ENCODE measurements at regions not wholly inside any gene's neighbourhood (a gene's known extent, or its start where the extent isn't known, plus 50 kb on each side); places are given as distances from the start of the nearest gene placed in this dataset.
"Not testable (repeated sequence)": the region's sequence is repeated elsewhere in the genome, so short reads cannot be mapped to it uniquely, and the experiment has no call there.

DNA sequence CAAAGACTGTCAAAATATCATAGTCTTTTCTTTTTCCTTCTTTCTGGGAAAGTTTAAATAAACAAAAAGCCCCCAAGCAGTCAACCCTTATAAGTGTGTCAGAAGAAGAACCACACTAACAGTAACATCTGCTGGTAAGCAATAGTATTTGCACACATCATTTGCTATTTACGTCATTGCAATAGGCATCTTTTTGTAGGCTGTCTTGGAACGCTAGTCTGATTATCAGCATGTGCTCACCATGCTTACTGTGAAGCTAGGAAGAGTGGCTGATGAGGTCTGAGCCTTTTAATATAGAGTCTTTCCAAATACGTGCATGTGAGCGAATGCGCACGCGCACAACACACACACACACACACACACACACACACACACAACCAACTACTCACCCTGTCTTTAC, 599.0 kb upstream of the TPK1 start:
- ATAC-seq (no peak), DNase-seq (no peak)
- Histone ChIP-seq H3K4me1 (ENCODE audit: control insufficient read depth, insufficient read depth, low read length) (no peaks in the 10 kb centered on the region), H3K27me3 (ENCODE audit: control insufficient read depth, insufficient read depth, low read length) (no peaks in the 10 kb centered on the region), H3K4me3 (ENCODE audit: low read length) (no peak overlapping the region), H3K27ac (ENCODE audit: low read length) (no peak overlapping the region), H3K9me3 (ENCODE audit: control insufficient read depth, insufficient read depth, low read length) (peaks cover 5% of the 10 kb centered on the region), H3K36me3 (ENCODE audit: control insufficient read depth, insufficient read depth, low read length) (no peaks in the 10 kb centered on the region)
- H3K4me1 Mint-ChIP-seq, result no peaks in the 10 kb centered on the region
- peaks cover 16 to 22% of the 10 kb centered on the region in 2 donors for H3K9me3 Mint-ChIP-seq
- H3K27ac Mint-ChIP-seq, result no peak overlapping the region
- H3K36me3 Mint-ChIP-seq, result peaks cover 6% of the 10 kb centered on the region
- WGBS (ENCODE audit: insufficient coverage), result 83% methylated on average over 7 of the region's 7 CpGs
- no peaks in the 10 kb centered on the region for H3K27me3 Mint-ChIP-seq (ENCODE audit: low read depth in 2 of 2)
- intact Hi-C loops (cut with micrococcal nuclease), result no loop called here
- TF ChIP-seq, protein P1, sequence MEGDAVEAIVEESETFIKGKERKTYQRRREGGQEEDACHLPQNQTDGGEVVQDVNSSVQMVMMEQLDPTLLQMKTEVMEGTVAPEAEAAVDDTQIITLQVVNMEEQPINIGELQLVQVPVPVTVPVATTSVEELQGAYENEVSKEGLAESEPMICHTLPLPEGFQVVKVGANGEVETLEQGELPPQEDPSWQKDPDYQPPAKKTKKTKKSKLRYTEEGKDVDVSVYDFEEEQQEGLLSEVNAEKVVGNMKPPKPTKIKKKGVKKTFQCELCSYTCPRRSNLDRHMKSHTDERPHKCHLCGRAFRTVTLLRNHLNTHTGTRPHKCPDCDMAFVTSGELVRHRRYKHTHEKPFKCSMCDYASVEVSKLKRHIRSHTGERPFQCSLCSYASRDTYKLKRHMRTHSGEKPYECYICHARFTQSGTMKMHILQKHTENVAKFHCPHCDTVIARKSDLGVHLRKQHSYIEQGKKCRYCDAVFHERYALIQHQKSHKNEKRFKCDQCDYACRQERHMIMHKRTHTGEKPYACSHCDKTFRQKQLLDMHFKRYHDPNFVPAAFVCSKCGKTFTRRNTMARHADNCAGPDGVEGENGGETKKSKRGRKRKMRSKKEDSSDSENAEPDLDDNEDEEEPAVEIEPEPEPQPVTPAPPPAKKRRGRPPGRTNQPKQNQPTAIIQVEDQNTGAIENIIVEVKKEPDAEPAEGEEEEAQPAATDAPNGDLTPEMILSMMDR (IDR thresholded peaks at IDR 0.05), result no peak
- no peak overlapping the region for H3K4me3 Mint-ChIP-seq

DNA sequence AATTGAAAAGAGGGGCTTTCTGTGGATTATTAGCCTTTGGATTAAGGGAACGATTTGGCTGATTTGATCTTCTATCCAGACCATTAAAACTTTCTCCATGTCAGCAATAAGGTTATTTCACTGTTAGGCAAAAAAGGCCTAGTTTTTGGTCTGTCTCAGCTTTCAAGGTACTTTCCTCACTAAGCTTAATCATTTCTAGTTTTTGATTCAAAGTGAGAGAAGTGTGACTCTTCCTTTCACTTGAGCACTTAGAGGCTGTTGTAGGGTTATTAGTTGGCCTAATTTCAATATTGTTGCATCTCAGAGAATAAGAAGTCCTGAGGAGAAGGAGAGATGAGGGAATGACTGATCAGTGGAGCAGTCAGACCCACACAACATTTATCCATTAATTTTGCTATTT, 596.0 kb upstream of the TPK1 start:
- no peaks in the 10 kb centered on the region for H3K36me3 ChIP-seq (ENCODE audit: control insufficient read depth, insufficient read depth, low read length)
- no peaks in the 10 kb centered on the region for H3K27me3 Mint-ChIP-seq (ENCODE audit: low read depth in 2 of 2)
- no peak overlapping the region for H3K27ac Mint-ChIP-seq
- DNase-seq (no peak), ATAC-seq (no peak)
- H3K4me1 Mint-ChIP-seq, result no peaks in the 10 kb centered on the region
- peaks cover 6% of the 10 kb centered on the region for H3K36me3 Mint-ChIP-seq
- 56% methylated on average over 1 of the region's 1 CpG for WGBS (ENCODE audit: insufficient coverage)
- TF ChIP-seq, protein P1 (IDR thresholded peaks at IDR 0.05), result no peak
- peaks cover 21 to 34% of the 10 kb centered on the region in 2 donors for H3K9me3 Mint-ChIP-seq
- no peaks in the 10 kb centered on the region for H3K27me3 ChIP-seq (ENCODE audit: control insufficient read depth, insufficient read depth, low read length)
- H3K27ac ChIP-seq (ENCODE audit: low read length), result no peak overlapping the region
- H3K4me3 Mint-ChIP-seq, result no peak overlapping the region
- H3K9me3 ChIP-seq (ENCODE audit: control insufficient read depth, insufficient read depth, low read length), result peaks cover 8% of the 10 kb centered on the region
- H3K4me3 ChIP-seq (ENCODE audit: low read length), result no peak overlapping the region
- H3K4me1 ChIP-seq (ENCODE audit: control insufficient read depth, insufficient read depth, low read length), result no peaks in the 10 kb centered on the region
- intact Hi-C loops (cut with micrococcal nuclease), result no loop called here

DNA sequence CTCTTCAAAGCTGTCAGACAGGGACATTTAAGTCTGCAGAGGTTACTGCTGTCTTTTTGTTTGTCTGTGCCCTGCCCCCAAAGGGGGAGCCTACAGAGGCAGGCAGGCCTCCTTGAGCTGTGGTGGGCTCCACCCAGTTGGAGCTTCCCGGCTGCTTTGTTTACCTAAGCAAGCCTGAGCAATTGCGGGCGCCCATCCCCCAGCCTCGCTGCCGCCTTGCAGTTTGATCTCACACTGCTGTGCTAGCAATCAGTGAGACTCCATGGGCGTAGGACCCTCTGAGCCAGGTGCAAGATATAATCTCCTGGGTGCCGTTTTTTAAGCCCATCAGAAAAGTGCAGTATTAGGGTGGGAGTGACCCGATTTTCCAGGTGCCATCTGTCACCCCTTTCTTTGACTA, 582.6 kb upstream of the TPK1 start:
- H3K27ac Mint-ChIP-seq; H3K4me1 Mint-ChIP-seq; DNase-seq; H3K27me3 Mint-ChIP-seq (ENCODE audit: low read depth in 2 of 2); H3K4me3 Mint-ChIP-seq; intact Hi-C loops (cut with micrococcal nuclease); ATAC-seq; H3K9me3 ChIP-seq (ENCODE audit: control insufficient read depth, insufficient read depth, low read length); H3K36me3 Mint-ChIP-seq; H3K27me3 ChIP-seq (ENCODE audit: control insufficient read depth, insufficient read depth, low read length); H3K36me3 ChIP-seq (ENCODE audit: control insufficient read depth, insufficient read depth, low read length); H3K27ac ChIP-seq (ENCODE audit: low read length); H3K4me1 ChIP-seq (ENCODE audit: control insufficient read depth, insufficient read depth, low read length); H3K4me3 ChIP-seq (ENCODE audit: low read length): not testable (repeated sequence)
- H3K9me3 Mint-ChIP-seq, result peaks cover 6 to 12% of the 10 kb centered on the region in 2 donors
- 89% methylated on average over 8 of the region's 8 CpGs for WGBS (ENCODE audit: insufficient coverage)

DNA sequence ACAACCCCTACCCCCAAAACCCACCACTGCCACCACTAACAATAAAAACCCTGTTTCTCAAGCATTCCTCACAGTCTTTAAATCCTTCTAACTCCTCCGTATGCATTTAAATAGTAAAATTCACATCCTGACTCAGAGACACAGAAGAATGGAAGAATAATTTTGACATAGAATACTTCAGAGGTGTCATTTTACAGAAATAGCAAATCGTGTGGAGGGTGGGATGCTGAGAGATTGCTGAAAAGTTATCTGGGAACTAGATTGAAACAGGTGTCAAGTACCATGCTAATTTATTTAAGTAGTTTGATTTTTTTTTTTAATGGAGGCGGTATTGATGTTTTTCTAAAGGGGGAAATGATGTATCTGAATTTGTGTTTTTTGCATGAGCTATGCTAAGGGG, 575.2 kb upstream of the TPK1 start:
- intact Hi-C loops (cut with micrococcal nuclease), result no loop called here
- H3K4me3 Mint-ChIP-seq, result no peak overlapping the region
- H3K4me1 ChIP-seq (ENCODE audit: control insufficient read depth, insufficient read depth, low read length), result no peaks in the 10 kb centered on the region
- TF ChIP-seq, protein P1 (IDR thresholded peaks at IDR 0.05), result no peak
- 71% methylated on average over 2 of the region's 3 CpGs for WGBS (ENCODE audit: insufficient coverage)
- no peaks in the 10 kb centered on the region for H3K4me1 Mint-ChIP-seq
- no peaks in the 10 kb centered on the region for H3K27me3 ChIP-seq (ENCODE audit: control insufficient read depth, insufficient read depth, low read length)
- no peaks in the 10 kb centered on the region for H3K36me3 ChIP-seq (ENCODE audit: control insufficient read depth, insufficient read depth, low read length)
- no peak overlapping the region for H3K4me3 ChIP-seq (ENCODE audit: low read length)
- no peaks in the 10 kb centered on the region for H3K9me3 ChIP-seq (ENCODE audit: control insufficient read depth, insufficient read depth, low read length)
- ATAC-seq, result no peak
- H3K27me3 Mint-ChIP-seq (ENCODE audit: low read depth in 2 of 2), result no peaks in the 10 kb centered on the region
- no peak overlapping the region for H3K27ac Mint-ChIP-seq
- H3K9me3 Mint-ChIP-seq, result peaks cover 2 to 17% of the 10 kb centered on the region in 2 donors
- DNase-seq, result no peak
- no peaks in the 10 kb centered on the region for H3K36me3 Mint-ChIP-seq
- H3K27ac ChIP-seq (ENCODE audit: low read length), result no peak overlapping the region
